Esophagus squamous epithelium (tissue), 5 donors: ENCODE measurements at regions not wholly inside any gene's neighbourhood (a gene's known extent, or its start where the extent isn't known, plus 50 kb on each side); places are given as distances from the start of the nearest gene placed in this dataset.
"Not testable (repeated sequence)": the region's sequence is repeated elsewhere in the genome, so short reads cannot be mapped to it uniquely, and the experiment has no call there.

Source experiments
- DNase-seq: peaks from one replicate; lab custom pipeline; 2025; lab: John Stamatoyannopoulos, UW
- H3K27ac ChIP-seq, 4 donors: fragments of 200-600 bp; sonication (generic); one replicate each; pipeline ENCODE4 v1.5.1; 2016 to 2019; ENCODE audit warnings: mild to moderate bottlenecking in 1 of 4
- H3K27me3 ChIP-seq, 4 donors: fragments of 200-600 bp; sonication (generic); 1 replicate in 3 of 4; 2 replicates in 1 of 4; pipeline versions ENCODE4 v1.5.1 to v1.6.0; 2017 to 2021; ENCODE audit warnings: antibody characterized with exemption in 1 of 4
- H3K36me3 ChIP-seq, 3 donors: fragments of 200-600 bp; sonication (generic); one replicate each; pipeline ENCODE4 v1.5.1; 2016 to 2019
- H3K4me1 ChIP-seq, 3 donors: fragments of 200-600 bp; sonication (generic); one replicate each; pipeline ENCODE4 v1.5.1; 2017 to 2019
- H3K4me3 ChIP-seq, 4 donors: fragments of 200-600 bp; sonication (generic); 1 replicate in 3 of 4; 2 replicates in 1 of 4; pipeline ENCODE4 v1.5.1; 2016 to 2019; ENCODE audit warnings: mild to moderate bottlenecking in 2 of 4, moderate library complexity in 1 of 4
- H3K9me3 ChIP-seq, 3 donors: fragments of 200-600 bp; sonication (generic); one replicate each; pipeline ENCODE4 v1.5.1; 2016 to 2019
- CTCF ChIP-seq, 6 experiments: fragments of 450-650 bp in 4 of 6; fragments of 200-600 bp in 2 of 6; sonication (generic) in 2 of 6; IDR thresholded peaks; one replicate each; pipeline ENCODE4 v1.5.1; 2016 to 2019; ENCODE audit warnings: antibody characterized with exemption in 6 of 6, mild to moderate bottlenecking in 4 of 6, moderate library complexity in 4 of 6
- POLR2A ChIP-seq, 4 donors: fragments of 450-650 bp; IDR thresholded peaks; one replicate each; pipeline ENCODE4 v1.6.1; 2017; ENCODE audit warnings: antibody characterized with exemption in 4 of 4, mild to moderate bottlenecking in 4 of 4, moderate library complexity in 3 of 4
- WGBS, 2 donors: methylation state at CpG; one replicate each; pipeline ENCODE4 v1.1.5; 2018; 5-methylcytosine and 5-hydroxymethylcytosine counted together
- intact Hi-C: fragments of 100-400 bp; cut with DNase I; formaldehyde crosslinking; loops from one replicate; pipeline ENCODE4 v1.15.0; 2022
- donor health status: DM: yes; HTN: yes; CAD: no.

GRCh38 chr6:130559166-130559565, 193.3 kb downstream of the TMEM200A start:
- DNase-seq, result no peak
- H3K4me1 ChIP-seq, result no peaks in the 10 kb centered on the region
- no peaks in the 10 kb centered on the region for H3K36me3 ChIP-seq
- H3K27me3 ChIP-seq, result no peaks in the 10 kb centered on the region
- TF ChIP-seq CTCF (IDR thresholded peaks at IDR 0.05) (no peak), POLR2A (IDR thresholded peaks at IDR 0.05) (no peak)
- H3K9me3 ChIP-seq, result no peaks in the 10 kb centered on the region
- no peak overlapping the region for H3K27ac ChIP-seq
- 64 to 67% methylated on average over 1 of the region's 1 CpG for WGBS, 2 donors
- no peak overlapping the region for H3K4me3 ChIP-seq
- intact Hi-C loops, result no loop called here

GRCh38 chr6:130560231-130560630, 194.4 kb downstream of the TMEM200A start:
- Histone ChIP-seq H3K36me3 (no peaks in the 10 kb centered on the region), H3K4me3 (no peak overlapping the region), H3K4me1 (no peaks in the 10 kb centered on the region), H3K9me3 (no peaks in the 10 kb centered on the region), H3K27ac (no peak overlapping the region), H3K27me3 (no peaks in the 10 kb centered on the region)
- 54 to 65% methylated on average over 2 of the region's 2 CpGs for WGBS, 2 donors
- TF ChIP-seq CTCF (IDR thresholded peaks at IDR 0.05) (no peak), POLR2A (IDR thresholded peaks at IDR 0.05) (no peak)
- intact Hi-C loops, result no loop called here
- DNase-seq, result no peak

GRCh38 chr6:130561159-130561558, 195.3 kb downstream of the TMEM200A start:
- H3K4me1 ChIP-seq, H3K9me3 ChIP-seq, H3K27me3 ChIP-seq, H3K4me3 ChIP-seq, H3K36me3 ChIP-seq, DNase-seq, intact Hi-C loops, H3K27ac ChIP-seq: not testable (repeated sequence)
- WGBS, 2 donors, result 57 to 65% methylated on average over 2 of the region's 2 CpGs

GRCh38 chr6:130565696-130566095, 199.9 kb downstream of the TMEM200A start:
- Histone ChIP-seq H3K4me3 (no peak overlapping the region), H3K36me3 (no peaks in the 10 kb centered on the region), H3K27ac (no peak overlapping the region), H3K4me1 (no peaks in the 10 kb centered on the region), H3K9me3 (no peaks in the 10 kb centered on the region), H3K27me3 (no peaks in the 10 kb centered on the region)
- no peak for DNase-seq
- intact Hi-C loops, result no loop called here
- 62 to 92% methylated on average over 1 to 2 of the region's 2 CpGs for WGBS, 2 donors
- TF ChIP-seq POLR2A (IDR thresholded peaks at IDR 0.05) (no peak), CTCF (IDR thresholded peaks at IDR 0.05) (no peak)

- Histone ChIP-seq H3K27ac (no peak overlapping the region), H3K36me3 (no peaks in the 10 kb centered on the region), H3K4me1 (no peaks in the 10 kb centered on the region), H3K9me3 (no peaks in the 10 kb centered on the region), H3K27me3 (no peaks in the 10 kb centered on the region), H3K4me3 (no peak overlapping the region)
- 23 to 37% methylated on average over 2 of the region's 2 CpGs for WGBS, 2 donors
- intact Hi-C loops, result no loop called here
- DNase-seq, result no peak
- TF ChIP-seq POLR2A (IDR thresholded peaks at IDR 0.05) (no peak), CTCF (IDR thresholded peaks at IDR 0.05) (no peak)
These were observed 208.3 kb downstream of the TMEM200A start for GRCh38 chr6:130574146-130574545.

GRCh38 chr6:130575557-130575956, 209.7 kb downstream of the TMEM200A start:
- Histone ChIP-seq H3K9me3 (no peaks in the 10 kb centered on the region), H3K4me3 (no peak overlapping the region), H3K36me3 (no peaks in the 10 kb centered on the region), H3K27ac (no peak overlapping the region), H3K4me1 (no peaks in the 10 kb centered on the region), H3K27me3 (no peaks in the 10 kb centered on the region)
- intact Hi-C loops, result no loop called here
- no peak for DNase-seq
- TF ChIP-seq CTCF (IDR thresholded peaks at IDR 0.05), result no peak
- TF ChIP-seq POLR2A (IDR thresholded peaks at IDR 0.05), result no peak
- WGBS, 2 donors, result 66 to 72% methylated on average over 3 of the region's 3 CpGs
